Upper lobe of left lung (tissue), 6 donors: ENCODE measurements at regions not wholly inside any gene's neighbourhood (a gene's known extent, or its start where the extent isn't known, plus 50 kb on each side); places are given as distances from the start of the nearest gene placed in this dataset.

Experiments
- ATAC-seq, 2 donors: fragments of 200-7000 bp; cut with Tn5 transposase; one replicate each; pipeline ENCODE4 v1.9.1; 2022; ENCODE audit warnings: mild to moderate bottlenecking in 2 of 2, moderate library complexity in 2 of 2; ENCODE audit not compliant: low FRiP score in 2 of 2
- DNase-seq, 2 donors: peaks; one replicate each; pipeline ENCODE4 v3.0.0-alpha.2; 2019 to 2020
- H3K27ac ChIP-seq, 4 donors: fragments of 200-600 bp; sonication (generic); one replicate each; pipeline ENCODE4 v1.5.1; 2016 to 2019
- H3K27me3 ChIP-seq, 4 donors: fragments of 200-600 bp; sonication (generic); one replicate each; pipeline ENCODE4 v1.5.1; 2017 to 2019
- H3K36me3 ChIP-seq, 4 donors: fragments of 200-600 bp; sonication (generic); one replicate each; pipeline ENCODE4 v1.5.1; 2016 to 2019
- H3K4me1 ChIP-seq, 4 donors: fragments of 200-600 bp; sonication (generic); one replicate each; pipeline ENCODE4 v1.5.1; 2018 to 2019
- H3K4me3 ChIP-seq, 4 donors: fragments of 200-600 bp; sonication (generic); one replicate each; pipeline ENCODE4 v1.5.1; 2017 to 2019; ENCODE audit warnings: mild to moderate bottlenecking in 2 of 4, moderate library complexity in 1 of 4
- H3K9me3 ChIP-seq, 4 donors: fragments of 200-600 bp; sonication (generic); one replicate each; pipeline ENCODE4 v1.5.1; 2018 to 2019
- CTCF ChIP-seq, 6 experiments: fragments of 450-650 bp in 4 of 6; fragments of 200-600 bp in 2 of 6; sonication (generic) in 2 of 6; IDR thresholded peaks; one replicate each; pipeline ENCODE4 v1.5.1; 2016 to 2019; ENCODE audit warnings: antibody characterized with exemption in 6 of 6
- EP300 ChIP-seq, 4 donors: sonication (generic); formaldehyde crosslinking; IDR thresholded peaks; one replicate each; pipeline ENCODE4 v1.5.1; 2017; ENCODE audit warnings: antibody characterized with exemption in 4 of 4, control low read depth in 2 of 4
- POLR2A ChIP-seq, 4 donors: fragments of 450-650 bp; IDR thresholded peaks; one replicate each; pipeline ENCODE4 v1.5.1; 2016 to 2017; ENCODE audit warnings: antibody characterized with exemption in 4 of 4, mild to moderate bottlenecking in 2 of 4
- POLR2AphosphoS5 ChIP-seq, 2 donors: sonication (generic); formaldehyde crosslinking; IDR thresholded peaks; one replicate each; pipeline ENCODE4 v1.5.1; 2017; ENCODE audit warnings: antibody characterized with exemption in 2 of 2
- WGBS, 2 donors: methylation state at CpG; one replicate each; pipeline ENCODE4 v1.1.5; 2017 to 2018; 5-methylcytosine and 5-hydroxymethylcytosine counted together
- donor health status: DM: no; HTN: no; CAD: no; lungs with moderate emphysema.
- donor health status: DM: no; HTN: yes; CAD: no; lungs with severe emphysema.

- H3K27ac ChIP-seq = no peak overlapping the region
- WGBS, 2 donors = 86 to 88% methylated on average over 7 of the region's 7 CpGs
- TF ChIP-seq POLR2A (IDR thresholded peaks at IDR 0.05) = no peak
- no peak overlapping the region for H3K4me3 ChIP-seq
- ATAC-seq = no peak
- H3K36me3 ChIP-seq = no peaks in the 10 kb centered on the region
- H3K9me3 ChIP-seq = no peaks in the 10 kb centered on the region
- DNase-seq = no peak
- H3K4me1 ChIP-seq = no peaks in the 10 kb centered on the region
- H3K27me3 ChIP-seq = no peaks in the 10 kb centered on the region
These were observed 432.1 kb upstream of the DCC start for GRCh38 chr18:51907687-51908597.

- DNase-seq (no peak), ATAC-seq (no peak)
- no peaks in the 10 kb centered on the region for H3K9me3 ChIP-seq
- H3K36me3 ChIP-seq = no peaks in the 10 kb centered on the region
- H3K27ac ChIP-seq = no peak overlapping the region
- H3K4me3 ChIP-seq = no peak overlapping the region
- H3K27me3 ChIP-seq = no peaks in the 10 kb centered on the region
- no peaks in the 10 kb centered on the region for H3K4me1 ChIP-seq
- no peak for TF ChIP-seq CTCF (IDR thresholded peaks at IDR 0.05)
- TF ChIP-seq POLR2A (IDR thresholded peaks at IDR 0.05) = no peak
- TF ChIP-seq EP300 (IDR thresholded peaks at IDR 0.05) = no peak
- no peak for TF ChIP-seq POLR2AphosphoS5 (IDR thresholded peaks at IDR 0.05)
These were observed 431.4 kb upstream of the DCC start for GRCh38 chr18:51908598-51908944.

- DNase-seq = no peak
- 73 to 83% methylated on average over 3 of the region's 3 CpGs for WGBS, 2 donors
- ATAC-seq = no peak
- no peaks in the 10 kb centered on the region for H3K9me3 ChIP-seq
- H3K4me3 ChIP-seq = no peak overlapping the region
- H3K27ac ChIP-seq = no peak overlapping the region
- H3K4me1 ChIP-seq = no peaks in the 10 kb centered on the region
- TF ChIP-seq EP300 (IDR thresholded peaks at IDR 0.05) (no peak), POLR2A (IDR thresholded peaks at IDR 0.05) (no peak), POLR2AphosphoS5 (IDR thresholded peaks at IDR 0.05) (no peak), CTCF (IDR thresholded peaks at IDR 0.05) (no peak)
- H3K27me3 ChIP-seq = no peaks in the 10 kb centered on the region
- no peaks in the 10 kb centered on the region for H3K36me3 ChIP-seq
These were observed 428.4 kb upstream of the DCC start for GRCh38 chr18:51911584-51911983.

GRCh38 chr18:51912381-51912780, 427.6 kb upstream of the DCC start:
- no peak for ATAC-seq
- no peaks in the 10 kb centered on the region for H3K9me3 ChIP-seq
- no peaks in the 10 kb centered on the region for H3K27me3 ChIP-seq
- H3K27ac ChIP-seq = no peak overlapping the region
- TF ChIP-seq POLR2AphosphoS5 (IDR thresholded peaks at IDR 0.05) = no peak
- TF ChIP-seq EP300 (IDR thresholded peaks at IDR 0.05) = no peak
- no peak for TF ChIP-seq POLR2A (IDR thresholded peaks at IDR 0.05)
- no peak for TF ChIP-seq CTCF (IDR thresholded peaks at IDR 0.05)
- H3K4me3 ChIP-seq = no peak overlapping the region
- no peak for DNase-seq
- no peaks in the 10 kb centered on the region for H3K4me1 ChIP-seq
- no peaks in the 10 kb centered on the region for H3K36me3 ChIP-seq

GRCh38 chr18:51915176-51915575, 424.8 kb upstream of the DCC start:
- 49% methylated on average over 7 of the region's 7 CpGs for WGBS, 2 donors
- TF ChIP-seq POLR2A (IDR thresholded peaks at IDR 0.05) (no peak), CTCF (IDR thresholded peaks at IDR 0.05) (no peak), POLR2AphosphoS5 (IDR thresholded peaks at IDR 0.05) (no peak), EP300 (IDR thresholded peaks at IDR 0.05) (no peak)
- ATAC-seq (no peak), DNase-seq (no peak)
- Histone ChIP-seq H3K4me1 (no peaks in the 10 kb centered on the region), H3K9me3 (no peaks in the 10 kb centered on the region), H3K27ac (no peak overlapping the region), H3K27me3 (no peaks in the 10 kb centered on the region), H3K36me3 (no peaks in the 10 kb centered on the region), H3K4me3 (no peak overlapping the region)
